NCI-H1417 treated with DMSO at 0.1 percent for 48 hours (cell line): ENCODE measurements at regions not wholly inside any gene's neighbourhood (a gene's known extent, or its start where the extent isn't known, plus 50 kb on each side); places are given as distances from the start of the nearest gene placed in this dataset.
"Not testable (repeated sequence)": the region's sequence is repeated elsewhere in the genome, so short reads cannot be mapped to it uniquely, and the experiment has no call there.

Experiments used
- DNase-seq: peaks from one replicate; lab custom pipeline; 2025; lab: John Stamatoyannopoulos, UW

- DNase-seq: no peak
Measured at GRCh38 chr1:80645621-80646020, 1155.1 kb upstream of the ADGRL2 start.

GRCh38 chr1:80640978-80641377 is 1159.8 kb upstream of the ADGRL2 start:
- no peak for DNase-seq

GRCh38 chr1:80639777-80640533 is 1160.8 kb upstream of the ADGRL2 start:
- DNase-seq: no peak

- no peak for DNase-seq
Measured at GRCh38 chr1:80633947-80634706, 1166.6 kb upstream of the ADGRL2 start.

- no peak for DNase-seq
Measured at GRCh38 chr1:80632284-80632683, 1168.5 kb upstream of the ADGRL2 start.

- DNase-seq: no peak
Measured at GRCh38 chr1:80629304-80629837, 1171.4 kb upstream of the ADGRL2 start.

- no peak for DNase-seq
Measured at GRCh38 chr1:80624682-80625081, 1176.1 kb upstream of the ADGRL2 start.

- no peak for DNase-seq
Measured at GRCh38 chr1:80607064-80607463, 1193.7 kb upstream of the ADGRL2 start.

- no peak for DNase-seq
Measured at GRCh38 chr1:80594013-80594412, 1206.7 kb upstream of the ADGRL2 start.

- no peak for DNase-seq
Measured at GRCh38 chr1:80593197-80593596, 1207.5 kb upstream of the ADGRL2 start.

GRCh38 chr1:80582980-80583379 is 1217.8 kb upstream of the ADGRL2 start:
- no peak for DNase-seq

- DNase-seq: no peak
Measured at GRCh38 chr1:80579055-80579454, 1221.7 kb upstream of the ADGRL2 start.

- no peak for DNase-seq
Measured at GRCh38 chr1:80566867-80567266, 1233.9 kb upstream of the ADGRL2 start.

- DNase-seq: no peak
Measured at GRCh38 chr1:80566123-80566522, 1234.6 kb upstream of the ADGRL2 start.

GRCh38 chr1:80565406-80565805 is 1235.3 kb upstream of the ADGRL2 start:
- DNase-seq: no peak

- DNase-seq: no peak
Measured at GRCh38 chr1:80542231-80542630, 1258.5 kb upstream of the ADGRL2 start.

GRCh38 chr1:80540596-80540995 is 1260.1 kb upstream of the ADGRL2 start:
- DNase-seq: no peak

- DNase-seq: no peak
Measured at GRCh38 chr1:80540149-80540548, 1260.6 kb upstream of the ADGRL2 start.

GRCh38 chr1:80539298-80539697 is 1261.4 kb upstream of the ADGRL2 start:
- DNase-seq: not testable (repeated sequence)

GRCh38 chr1:80536461-80536860 is 1264.3 kb upstream of the ADGRL2 start:
- DNase-seq: no peak

- DNase-seq: no peak
Measured at GRCh38 chr1:80535466-80535865, 1265.3 kb upstream of the ADGRL2 start.

- DNase-seq: no peak
Measured at GRCh38 chr1:80534606-80535360, 1266.0 kb upstream of the ADGRL2 start.
